Karpas-422 (cell line): ENCODE measurements at regions not wholly inside any gene's neighbourhood (a gene's known extent, or its start where the extent isn't known, plus 50 kb on each side); places are given as distances from the start of the nearest gene placed in this dataset.

ENCODE experiments used
- DNase-seq: peaks from one replicate; pipeline ENCODE4 v3.0.0-alpha.2; 2015
- H2AFZ ChIP-seq: fragments of 200-600 bp; sonication (generic); 2 replicates; pipeline ENCODE4 v1.6.1; 2014; ENCODE audit warnings: antibody characterized with exemption, low read length, mixed read lengths
- H3K27ac ChIP-seq: fragments of 200-600 bp; sonication (generic); 2 replicates; pipeline ENCODE4 v1.5.1; 2014; ENCODE audit warnings: mild to moderate bottlenecking, low read length, moderate library complexity
- H3K27me3 ChIP-seq: fragments of 200-600 bp; sonication (generic); 2 replicates; pipeline ENCODE4 v1.6.1; 2014; ENCODE audit warnings: low read length, mixed read lengths
- H3K36me3 ChIP-seq: fragments of 200-600 bp; sonication (generic); 2 replicates; pipeline ENCODE4 v1.6.1; 2014; ENCODE audit warnings: low read length, mixed read lengths; ENCODE audit not compliant: insufficient read depth
- H3K4me1 ChIP-seq: fragments of 200-600 bp; sonication (generic); 2 replicates; pipeline ENCODE4 v1.6.1; 2014; ENCODE audit warnings: mild to moderate bottlenecking, low read length, mixed read lengths
- H3K4me2 ChIP-seq: fragments of 200-600 bp; sonication (generic); 2 replicates; pipeline ENCODE4 v1.6.1; 2014; ENCODE audit warnings: low read length, low read depth, mild to moderate bottlenecking; ENCODE audit not compliant: poor library complexity, severe bottlenecking
- H3K4me3 ChIP-seq: fragments of 200-600 bp; sonication (generic); 2 replicates; pipeline ENCODE4 v1.5.1; 2014; ENCODE audit warnings: mild to moderate bottlenecking, antibody characterized with exemption, low read length, mixed read lengths
- H3K79me2 ChIP-seq: fragments of 200-600 bp; sonication (generic); 2 replicates; pipeline ENCODE4 v1.6.1; 2014; ENCODE audit warnings: mild to moderate bottlenecking, low read length, mixed read lengths
- H3K9ac ChIP-seq: fragments of 200-600 bp; sonication (generic); 2 replicates; pipeline ENCODE4 v1.6.0; 2014; ENCODE audit warnings: low read length
- H3K9me2 ChIP-seq: fragments of 200-600 bp; sonication (generic), shearing (Covaris generic); replicated peaks from 2 replicates; pipeline ENCODE4 v1.6.0; 2014; ENCODE audit warnings: mild to moderate bottlenecking, low read length, moderate library complexity; ENCODE audit not compliant: insufficient read depth
- H3K9me3 ChIP-seq: fragments of 300-700, 200-600 bp; sonication (generic); 2 replicates; pipeline ENCODE4 v1.6.1; 2014; ENCODE audit warnings: low read length, mixed read lengths
- H4K20me1 ChIP-seq: fragments of 200-600 bp; sonication (generic); 2 replicates; pipeline ENCODE4 v1.6.1; 2014; ENCODE audit warnings: mild to moderate bottlenecking, antibody characterized with exemption, low read length, low read depth; ENCODE audit not compliant: insufficient read depth

GRCh38 chr7:34320926-34321661 is 336.9 kb upstream of the NPSR1 start:
- no peaks in the 10 kb centered on the region for H3K9me2 ChIP-seq
- no peaks in the 10 kb centered on the region for H3K4me1 ChIP-seq
- no peak overlapping the region for H2AFZ ChIP-seq
- H3K27me3 ChIP-seq = no peaks in the 10 kb centered on the region
- no peaks in the 10 kb centered on the region for H3K36me3 ChIP-seq
- peak; percentile 82 for DNase-seq
- H4K20me1 ChIP-seq = no peaks in the 10 kb centered on the region
- H3K9me3 ChIP-seq = no peaks in the 10 kb centered on the region
- H3K4me2 ChIP-seq = no peak overlapping the region
- no peak overlapping the region for H3K9ac ChIP-seq
- H3K4me3 ChIP-seq = no peak overlapping the region
- no peaks in the 10 kb centered on the region for H3K79me2 ChIP-seq
- H3K27ac ChIP-seq = no peak overlapping the region

GRCh38 chr7:34322841-34323240 is 335.2 kb upstream of the NPSR1 start:
- no peak overlapping the region for H2AFZ ChIP-seq
- H3K9me2 ChIP-seq = no peaks in the 10 kb centered on the region
- no peaks in the 10 kb centered on the region for H3K79me2 ChIP-seq
- H3K36me3 ChIP-seq = no peaks in the 10 kb centered on the region
- H3K4me1 ChIP-seq = no peaks in the 10 kb centered on the region
- no peak overlapping the region for H3K9ac ChIP-seq
- H4K20me1 ChIP-seq = no peaks in the 10 kb centered on the region
- H3K4me3 ChIP-seq = no peak overlapping the region
- H3K9me3 ChIP-seq = no peaks in the 10 kb centered on the region
- no peak overlapping the region for H3K27ac ChIP-seq
- no peaks in the 10 kb centered on the region for H3K27me3 ChIP-seq
- no peak for DNase-seq
- no peak overlapping the region for H3K4me2 ChIP-seq

DNA sequence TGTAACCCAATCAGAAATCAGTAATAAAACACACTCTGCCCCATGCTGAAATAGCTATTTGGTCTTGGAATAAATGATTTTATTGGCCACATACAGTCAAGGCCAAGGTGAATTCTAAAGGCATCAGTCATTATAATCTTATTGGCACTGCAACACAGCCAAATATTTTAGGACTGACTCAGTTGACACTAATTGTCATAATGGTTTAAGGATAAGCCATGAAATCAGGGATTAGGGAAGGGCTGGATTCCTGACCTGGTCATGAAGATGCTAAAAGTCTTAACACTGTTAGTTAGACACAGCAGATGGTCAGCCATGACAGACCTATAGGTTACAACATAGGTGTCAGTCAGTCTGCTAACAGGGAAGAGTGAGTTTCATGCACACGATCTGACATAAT is 330.3 kb upstream of the NPSR1 start:
- Histone ChIP-seq H3K9me3 (no peaks in the 10 kb centered on the region), H3K27ac (no peak overlapping the region), H4K20me1 (no peaks in the 10 kb centered on the region), H3K4me1 (no peaks in the 10 kb centered on the region), H3K4me3 (no peak overlapping the region), H3K79me2 (no peaks in the 10 kb centered on the region), H3K9me2 (no peaks in the 10 kb centered on the region), H3K36me3 (no peaks in the 10 kb centered on the region), H2AFZ (no peak overlapping the region), H3K27me3 (no peaks in the 10 kb centered on the region), H3K4me2 (no peak overlapping the region), H3K9ac (no peak overlapping the region)
- no peak for DNase-seq

GRCh38 chr7:34330308-34330707 is 327.7 kb upstream of the NPSR1 start:
- Histone ChIP-seq H3K36me3 (no peaks in the 10 kb centered on the region), H3K79me2 (no peaks in the 10 kb centered on the region), H3K4me1 (no peaks in the 10 kb centered on the region), H3K9me3 (no peaks in the 10 kb centered on the region), H3K9ac (no peak overlapping the region), H3K9me2 (no peaks in the 10 kb centered on the region), H4K20me1 (no peaks in the 10 kb centered on the region), H2AFZ (no peak overlapping the region), H3K4me3 (no peak overlapping the region), H3K4me2 (no peak overlapping the region), H3K27me3 (no peaks in the 10 kb centered on the region), H3K27ac (no peak overlapping the region)
- no peak for DNase-seq

DNA sequence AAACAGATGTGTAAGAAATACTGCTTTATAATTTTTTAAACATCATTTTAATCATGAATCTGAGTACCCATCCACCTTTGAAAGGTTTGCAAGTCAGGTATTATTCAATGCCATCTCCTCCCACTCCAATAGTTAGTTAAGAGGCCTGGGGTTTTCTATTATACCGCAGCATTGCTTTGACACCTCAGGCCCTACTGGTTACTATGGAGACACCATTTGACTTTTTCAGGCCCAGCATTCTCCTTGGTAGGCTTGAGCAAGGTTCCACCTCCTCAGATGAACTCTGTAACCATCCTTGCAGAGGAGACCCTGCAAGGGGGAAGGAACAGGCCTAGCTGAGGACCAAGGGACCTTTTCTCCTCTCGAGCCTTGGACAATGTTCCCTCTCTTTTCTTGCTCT is 326.9 kb upstream of the NPSR1 start:
- H3K4me2 ChIP-seq = no peak overlapping the region
- no peaks in the 10 kb centered on the region for H3K9me2 ChIP-seq
- no peaks in the 10 kb centered on the region for H3K9me3 ChIP-seq
- no peak overlapping the region for H3K9ac ChIP-seq
- no peaks in the 10 kb centered on the region for H3K27me3 ChIP-seq
- H3K36me3 ChIP-seq = no peaks in the 10 kb centered on the region
- no peaks in the 10 kb centered on the region for H3K79me2 ChIP-seq
- no peaks in the 10 kb centered on the region for H3K4me1 ChIP-seq
- H2AFZ ChIP-seq = no peak overlapping the region
- no peak overlapping the region for H3K27ac ChIP-seq
- no peak for DNase-seq
- H4K20me1 ChIP-seq = no peaks in the 10 kb centered on the region
- no peak overlapping the region for H3K4me3 ChIP-seq

GRCh38 chr7:34332006-34332405 is 326.0 kb upstream of the NPSR1 start:
- no peaks in the 10 kb centered on the region for H3K9me2 ChIP-seq
- H2AFZ ChIP-seq = no peak overlapping the region
- no peak overlapping the region for H3K4me3 ChIP-seq
- H4K20me1 ChIP-seq = no peaks in the 10 kb centered on the region
- no peak overlapping the region for H3K9ac ChIP-seq
- H3K27me3 ChIP-seq = no peaks in the 10 kb centered on the region
- H3K4me1 ChIP-seq = no peaks in the 10 kb centered on the region
- H3K27ac ChIP-seq = no peak overlapping the region
- no peak for DNase-seq
- H3K36me3 ChIP-seq = no peaks in the 10 kb centered on the region
- no peak overlapping the region for H3K4me2 ChIP-seq
- H3K79me2 ChIP-seq = no peaks in the 10 kb centered on the region
- no peaks in the 10 kb centered on the region for H3K9me3 ChIP-seq

GRCh38 chr7:34333184-34333583 is 324.8 kb upstream of the NPSR1 start:
- Histone ChIP-seq H3K4me2 (no peak overlapping the region), H3K9me2 (no peaks in the 10 kb centered on the region), H3K9ac (no peak overlapping the region), H3K9me3 (no peaks in the 10 kb centered on the region), H4K20me1 (no peaks in the 10 kb centered on the region), H3K27ac (no peak overlapping the region), H2AFZ (no peak overlapping the region), H3K4me3 (no peak overlapping the region), H3K79me2 (no peaks in the 10 kb centered on the region), H3K36me3 (no peaks in the 10 kb centered on the region), H3K27me3 (no peaks in the 10 kb centered on the region), H3K4me1 (no peaks in the 10 kb centered on the region)
- no peak for DNase-seq

GRCh38 chr7:34333925-34334324 is 324.1 kb upstream of the NPSR1 start:
- Histone ChIP-seq H3K4me3 (no peak overlapping the region), H4K20me1 (no peaks in the 10 kb centered on the region), H2AFZ (no peak overlapping the region), H3K27ac (no peak overlapping the region), H3K27me3 (no peaks in the 10 kb centered on the region), H3K4me1 (no peaks in the 10 kb centered on the region), H3K36me3 (no peaks in the 10 kb centered on the region), H3K9ac (no peak overlapping the region), H3K79me2 (no peaks in the 10 kb centered on the region), H3K9me2 (no peaks in the 10 kb centered on the region), H3K9me3 (no peaks in the 10 kb centered on the region; the same call in 1 of the 2 replicates), H3K4me2 (no peak overlapping the region)
- no peak for DNase-seq
